NK-92 treated with Interleukin-12 subunit alpha and Interleukin-12 subunit beta, amount 100 ng/mL, for 24 hours (cell line): ENCODE measurements at regions not wholly inside any gene's neighbourhood (a gene's known extent, or its start where the extent isn't known, plus 50 kb on each side); places are given as distances from the start of the nearest gene placed in this dataset.

Source experiments
- DNase-seq: peaks from one replicate; lab custom pipeline; 2025; lab: John Stamatoyannopoulos, UW

DNA sequence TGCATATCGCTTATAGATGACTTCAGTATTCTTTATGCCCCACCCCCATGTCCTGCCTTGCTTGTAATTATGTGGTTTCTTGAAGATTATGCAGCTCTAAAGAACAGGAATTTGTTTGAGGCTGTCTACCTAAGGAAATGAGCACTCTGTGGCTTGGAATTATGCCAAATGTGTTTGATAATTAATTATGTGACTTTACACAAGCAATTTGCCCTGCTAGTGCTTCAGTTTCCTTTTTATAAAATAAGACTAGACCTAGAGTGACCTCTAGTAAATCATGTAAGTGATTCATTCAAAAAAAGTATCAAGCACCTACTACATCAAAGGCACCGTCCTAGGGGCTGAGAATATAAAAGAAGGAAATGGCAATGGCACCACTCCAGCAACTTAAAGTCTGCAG lies 491.5 kb upstream of the KIRREL3 start:
- DNase-seq, result no peak

DNA sequence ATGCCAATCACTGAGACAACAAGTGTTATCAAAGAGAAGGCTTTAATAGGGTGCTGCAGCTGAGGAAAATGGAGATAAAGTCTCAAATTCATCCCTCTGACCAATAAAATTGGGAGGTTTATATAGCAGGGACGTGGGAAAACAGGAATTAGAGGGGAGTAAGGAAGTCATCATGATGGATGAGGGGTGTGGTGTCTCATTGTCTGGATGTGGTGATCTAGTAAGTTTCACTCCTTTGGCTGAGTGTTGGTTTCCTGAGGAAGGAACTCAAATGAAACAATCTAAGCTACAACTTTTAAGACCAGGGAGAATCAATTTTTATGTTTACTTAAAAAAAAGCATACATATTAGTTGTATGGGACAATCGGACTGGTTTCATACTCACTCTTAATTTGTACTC lies 491.0 kb upstream of the KIRREL3 start:
- DNase-seq, result no peak

DNA sequence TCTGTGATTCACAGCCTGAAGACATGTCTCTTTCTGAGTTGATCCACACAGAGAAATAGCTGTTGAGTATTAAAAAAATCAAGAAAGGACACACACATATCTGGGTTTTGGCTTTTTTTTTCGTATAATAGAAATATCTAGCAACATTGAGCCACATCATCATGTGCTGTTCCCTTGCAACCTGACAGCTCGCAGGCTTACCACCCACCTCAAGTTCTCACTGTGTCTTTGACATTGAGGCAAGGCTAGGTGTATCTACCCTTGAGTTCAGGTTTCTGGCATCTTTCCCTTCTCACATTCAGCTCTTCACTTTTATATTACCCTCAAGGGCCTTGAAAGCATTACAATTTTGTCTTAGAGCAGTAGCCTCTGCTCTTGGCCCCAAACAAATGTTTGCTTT lies 490.3 kb upstream of the KIRREL3 start:
- no peak for DNase-seq

DNA sequence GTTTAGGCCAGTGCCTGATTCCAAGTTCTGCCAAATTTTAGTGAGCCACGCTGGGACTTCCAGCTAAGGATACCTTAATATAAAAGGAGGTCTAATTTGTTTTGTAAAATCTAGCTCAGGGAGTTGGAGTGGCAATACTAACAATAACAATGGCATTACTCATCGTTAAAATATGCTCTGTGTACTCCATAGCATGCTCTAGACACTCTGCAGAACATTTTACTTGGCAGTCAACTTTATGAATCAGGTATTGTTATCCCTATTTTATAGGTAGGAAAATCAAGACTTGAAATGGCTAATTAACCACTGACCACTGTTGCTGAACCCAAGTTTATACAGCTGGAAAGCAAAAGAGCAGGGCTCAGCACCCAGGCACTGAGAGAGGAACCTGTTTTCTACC lies 485.0 kb upstream of the KIRREL3 start:
- DNase-seq, result no peak

DNA sequence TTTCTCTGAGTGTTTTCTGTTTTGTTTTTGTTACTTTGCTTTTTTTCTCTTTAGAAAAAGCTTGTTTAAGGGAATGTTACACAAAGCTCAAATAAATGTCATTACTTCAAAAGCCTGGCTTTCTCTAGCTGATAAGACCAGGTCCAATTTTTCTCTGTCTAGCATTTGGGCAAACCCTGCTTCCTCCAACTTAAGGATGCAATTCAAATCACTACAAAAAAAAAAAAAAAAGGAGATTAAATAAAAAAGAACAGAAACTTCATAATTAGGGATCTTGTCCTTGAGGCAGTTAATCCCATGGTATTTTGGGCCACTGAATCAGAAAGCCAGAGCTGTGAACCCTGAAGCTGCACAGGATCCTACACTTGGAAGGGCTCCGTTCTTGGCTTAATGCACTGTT lies 480.8 kb upstream of the KIRREL3 start:
- no peak for DNase-seq

DNA sequence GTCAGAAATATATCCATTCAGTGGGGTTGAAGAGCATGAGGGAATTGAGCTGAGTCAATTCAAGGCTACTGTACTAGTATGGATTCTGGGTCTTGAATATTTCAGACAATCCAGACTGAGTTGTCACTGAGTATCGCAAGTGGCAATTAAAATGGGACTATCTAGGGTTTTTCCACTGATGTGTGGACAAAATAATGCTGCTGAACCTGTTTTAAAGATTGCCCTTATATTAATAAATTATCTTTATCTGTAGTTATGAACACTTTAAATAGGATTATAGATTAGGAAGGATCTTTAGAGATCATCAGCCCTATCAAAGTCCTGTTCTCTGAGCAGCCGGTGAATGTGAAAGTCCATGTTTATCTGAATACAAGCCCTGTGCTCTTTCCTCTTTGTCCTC lies 478.3 kb upstream of the KIRREL3 start:
- no peak for DNase-seq

DNA sequence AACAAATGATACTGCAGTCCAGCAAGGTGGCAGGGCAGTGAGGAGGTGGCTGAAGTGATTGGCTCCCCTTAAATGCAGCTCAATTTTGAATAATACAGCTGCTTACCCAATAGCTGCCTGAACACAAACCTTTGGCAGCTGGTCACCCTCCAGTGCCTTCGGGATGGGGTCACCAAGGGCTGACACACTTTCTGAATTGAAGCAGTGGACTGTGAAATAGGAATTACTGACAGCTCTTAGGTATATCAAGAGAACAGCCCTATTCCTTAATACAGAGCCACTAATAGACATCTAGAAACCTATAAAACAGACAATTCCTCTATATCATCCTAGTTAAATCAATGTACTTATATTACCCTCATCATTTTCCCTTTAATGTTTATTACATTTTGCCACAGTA lies 474.2 kb upstream of the KIRREL3 start:
- no peak for DNase-seq

DNA sequence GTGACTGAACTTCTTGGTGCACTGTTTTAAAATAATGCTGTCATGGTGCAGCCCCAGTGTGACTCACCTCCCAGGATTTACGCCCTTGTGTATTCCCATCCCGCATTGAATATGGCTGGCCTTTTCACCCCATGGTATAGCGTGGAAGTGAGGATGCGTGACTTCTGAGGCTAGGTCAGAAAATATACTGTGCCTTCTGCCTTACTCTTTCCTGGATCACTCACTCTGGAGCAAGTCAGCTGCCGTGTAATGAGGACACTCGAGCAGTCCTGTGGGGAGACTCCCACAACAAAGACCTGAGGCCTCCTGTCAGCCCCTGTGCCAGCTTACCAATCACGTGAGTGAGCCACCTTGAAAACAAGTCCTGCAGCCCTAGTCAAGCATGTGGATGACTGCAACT lies 471.9 kb upstream of the KIRREL3 start:
- no peak for DNase-seq

DNA sequence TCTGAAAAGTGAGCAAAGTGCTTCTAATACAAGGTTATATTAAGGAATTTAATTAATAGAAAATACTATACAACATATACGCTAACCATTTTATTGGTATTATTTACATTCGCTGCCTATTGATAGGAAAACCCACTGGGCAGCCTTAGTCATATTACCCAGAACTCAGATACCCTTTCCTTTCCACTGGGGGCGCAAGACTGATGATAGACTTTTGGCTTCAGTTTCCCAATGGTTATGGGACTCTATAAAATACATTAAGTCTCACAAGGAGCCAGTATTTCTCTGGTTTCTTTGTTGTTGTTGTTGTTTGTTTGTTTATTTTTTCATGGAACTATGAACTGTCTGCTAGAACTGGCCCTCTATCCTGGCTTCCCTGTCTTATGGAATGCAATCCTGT lies 471.1 kb upstream of the KIRREL3 start:
- DNase-seq, result no peak

DNA sequence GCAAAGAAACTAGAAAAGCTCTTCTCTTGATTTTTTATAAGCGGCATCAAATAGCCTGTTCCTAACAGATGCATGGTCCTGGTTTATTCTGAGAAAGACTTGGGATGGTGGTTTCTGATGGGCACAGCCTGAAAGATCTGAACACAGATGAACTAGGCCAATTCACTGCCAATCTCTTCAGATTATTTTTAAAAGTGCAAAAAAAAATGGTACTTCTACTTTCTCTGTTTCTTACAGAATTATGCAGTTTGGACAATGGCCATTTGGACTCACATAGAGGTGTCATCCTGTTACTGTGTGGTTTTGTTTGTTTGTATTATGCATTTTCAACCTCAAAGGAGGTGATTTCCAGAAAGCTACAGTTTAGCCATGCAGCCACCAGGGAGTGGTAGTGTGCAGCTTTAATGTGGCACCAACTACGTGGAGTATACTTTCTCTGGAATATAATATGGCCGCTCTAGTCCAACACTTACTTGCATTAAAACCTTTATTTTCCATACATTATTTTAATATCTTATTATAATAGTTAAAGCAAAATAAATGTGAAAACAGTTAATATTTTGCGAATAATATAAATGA lies 469.8 kb upstream of the KIRREL3 start:
- DNase-seq, result no peak

DNA sequence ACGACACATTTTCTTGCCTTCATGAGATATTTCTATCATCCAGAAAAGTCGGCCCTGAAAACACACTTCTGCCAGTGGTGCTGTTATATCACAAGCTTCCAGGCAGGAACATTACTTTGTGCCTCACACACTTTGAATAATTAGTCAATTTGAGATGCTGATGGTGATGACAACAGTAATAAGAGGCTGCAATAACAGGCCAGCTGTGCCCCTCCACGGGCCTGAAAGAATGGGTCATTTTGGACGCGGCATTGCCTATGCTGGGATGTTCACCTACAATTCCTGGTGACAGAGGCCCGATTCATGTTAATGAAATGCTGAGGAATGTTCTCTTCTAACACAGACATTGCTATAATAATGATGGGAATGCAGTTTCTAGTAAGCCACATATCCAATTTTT lies 463.8 kb upstream of the KIRREL3 start:
- DNase-seq, result no peak

DNA sequence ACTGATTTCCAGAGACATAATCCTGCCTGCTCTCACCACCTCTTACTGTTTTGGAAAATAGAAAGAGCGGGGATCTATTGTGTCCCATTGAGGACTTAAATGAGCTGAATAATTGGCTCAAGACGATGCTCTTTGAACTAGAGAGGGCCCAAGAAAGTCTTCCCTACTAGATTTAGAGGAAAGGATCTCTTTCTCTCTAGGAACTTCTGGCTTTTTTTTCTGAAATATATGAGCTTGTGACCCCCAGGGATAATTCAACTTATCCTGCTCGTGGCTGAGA lies 461.4 kb upstream of the KIRREL3 start:
- no peak for DNase-seq

DNA sequence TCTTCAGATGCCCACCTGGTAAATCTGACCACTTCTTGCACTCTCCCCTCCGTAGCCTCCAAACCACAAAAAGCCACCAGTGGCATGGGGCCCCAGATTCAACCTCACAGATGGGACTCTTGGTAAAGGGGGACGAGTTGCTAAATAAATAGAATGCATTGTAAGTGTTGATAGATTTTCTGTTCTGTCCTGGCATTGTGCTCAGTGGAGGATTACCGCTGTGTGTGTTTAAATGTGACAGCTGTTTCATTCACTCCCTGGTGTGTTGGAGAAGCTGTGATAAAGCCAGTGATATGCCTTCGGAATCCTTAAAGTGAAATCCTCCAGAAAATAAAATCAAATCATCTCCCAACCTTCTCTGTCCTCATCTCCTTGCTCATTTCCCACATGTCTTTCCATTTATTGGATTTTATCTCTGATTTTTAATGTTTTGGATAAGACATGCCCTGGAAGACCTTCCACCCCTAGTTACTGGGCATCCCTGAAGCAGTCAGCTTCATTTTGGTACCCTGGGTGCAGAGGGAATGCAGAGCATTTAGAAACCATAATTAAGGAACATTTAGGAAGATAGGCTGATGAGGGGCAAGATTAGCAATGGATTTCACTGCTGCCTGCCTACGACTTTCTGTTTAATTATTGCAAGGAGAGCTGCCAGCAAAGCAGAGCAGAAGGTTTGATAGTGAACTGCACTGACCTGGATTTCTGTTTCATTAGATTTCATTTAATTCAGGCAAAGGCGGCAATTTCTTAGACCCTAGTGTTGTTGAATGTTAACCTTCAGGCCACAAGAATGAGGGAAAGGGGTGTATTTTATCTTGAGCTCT lies 460.9 kb upstream of the KIRREL3 start:
- DNase-seq, result no peak

DNA sequence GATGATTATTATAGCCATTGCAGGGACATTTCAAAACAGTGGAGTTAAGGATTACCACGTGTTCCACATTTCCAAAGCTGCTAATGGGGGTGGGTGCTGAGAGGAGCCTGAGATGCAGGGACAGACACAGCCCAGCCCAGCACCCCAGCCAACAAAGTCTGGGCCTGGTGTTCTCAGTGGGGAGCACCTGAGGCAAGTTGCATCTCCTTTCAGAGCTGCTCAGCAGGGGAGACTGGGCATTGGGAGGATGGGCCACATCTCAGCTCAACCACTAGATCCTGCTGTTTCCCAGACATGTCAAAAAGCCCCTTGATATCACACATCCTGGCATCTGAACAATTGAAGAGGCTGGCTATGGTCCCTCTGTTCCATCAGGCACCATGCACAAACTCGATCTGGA lies 458.0 kb upstream of the KIRREL3 start:
- no peak for DNase-seq

DNA sequence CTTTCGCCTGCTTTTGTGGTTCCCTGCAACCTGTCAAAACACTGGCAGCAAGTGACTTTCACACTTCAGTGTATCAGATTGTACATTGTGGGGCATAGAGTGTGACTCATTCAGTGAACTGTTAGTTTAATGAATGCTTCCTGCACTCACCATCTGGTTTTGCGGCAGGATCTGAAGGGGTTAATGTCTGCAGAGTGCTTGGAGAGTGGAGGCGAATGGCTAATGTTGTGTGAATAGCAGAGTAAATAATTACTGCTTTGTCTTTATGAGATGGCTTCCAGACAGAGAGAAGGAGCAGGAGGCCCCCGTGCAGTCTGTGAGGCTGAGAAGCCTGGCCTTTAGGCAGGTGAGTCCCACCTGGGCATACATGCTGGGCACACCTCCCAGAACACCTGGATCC lies 454.3 kb upstream of the KIRREL3 start:
- no peak for DNase-seq

DNA sequence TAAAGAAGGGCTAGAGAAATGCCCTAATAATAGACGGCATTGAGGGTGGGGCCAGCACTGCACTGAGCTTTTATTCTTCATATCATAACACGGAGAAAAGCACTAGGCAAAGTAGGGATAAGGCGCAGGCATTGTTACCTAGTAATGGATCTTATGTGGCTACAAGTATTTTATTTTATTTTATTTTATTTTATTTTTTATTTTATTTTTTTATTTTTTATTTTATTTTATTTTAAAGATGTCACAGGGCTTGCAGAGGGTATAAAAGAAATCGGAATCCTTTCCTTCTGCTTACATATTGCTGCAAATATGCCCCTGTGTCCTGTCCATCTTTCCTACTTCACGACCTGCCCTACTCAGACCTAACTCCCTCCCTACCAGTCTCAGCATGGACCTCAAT lies 452.0 kb upstream of the KIRREL3 start:
- no peak for DNase-seq

DNA sequence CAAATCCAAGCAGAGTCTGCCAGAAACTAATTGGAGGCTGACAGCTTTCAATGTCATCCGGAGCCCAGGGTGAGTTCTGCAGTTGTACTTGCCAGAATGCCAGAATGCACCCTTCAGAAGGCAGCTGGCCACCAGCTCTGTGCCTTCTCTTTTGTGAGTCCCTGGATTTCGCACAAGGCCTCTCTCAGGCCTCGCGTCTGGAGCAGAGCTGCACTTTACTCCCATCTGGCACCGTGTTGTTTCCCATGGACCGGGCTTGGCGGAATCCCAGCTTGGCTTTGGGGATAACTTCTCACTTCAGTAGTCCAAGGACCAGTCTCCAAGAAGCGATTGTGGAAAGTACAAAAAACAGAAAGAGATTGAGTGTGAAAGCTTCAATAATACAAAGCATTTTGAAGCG lies 451.3 kb upstream of the KIRREL3 start:
- no peak for DNase-seq

DNA sequence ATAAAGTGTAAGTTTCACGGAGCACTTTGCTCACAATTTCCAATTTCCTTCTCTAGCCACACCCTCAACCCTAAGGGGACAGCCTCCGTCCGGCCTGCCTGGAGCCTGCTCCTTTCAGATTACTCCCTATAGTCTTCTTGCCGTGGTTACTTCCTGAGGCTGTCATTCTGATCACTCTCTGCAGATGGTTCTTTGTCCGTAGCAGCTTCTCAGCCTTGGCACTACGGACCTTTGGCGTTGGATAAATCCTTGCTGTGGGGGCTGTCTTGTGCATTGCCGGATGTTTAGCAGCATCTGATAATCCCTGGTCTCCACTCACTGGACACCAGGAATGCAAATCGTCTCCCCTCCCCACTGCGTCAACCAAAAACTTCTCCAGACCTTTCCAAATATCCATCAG lies 447.5 kb upstream of the KIRREL3 start:
- DNase-seq, result no peak

DNA sequence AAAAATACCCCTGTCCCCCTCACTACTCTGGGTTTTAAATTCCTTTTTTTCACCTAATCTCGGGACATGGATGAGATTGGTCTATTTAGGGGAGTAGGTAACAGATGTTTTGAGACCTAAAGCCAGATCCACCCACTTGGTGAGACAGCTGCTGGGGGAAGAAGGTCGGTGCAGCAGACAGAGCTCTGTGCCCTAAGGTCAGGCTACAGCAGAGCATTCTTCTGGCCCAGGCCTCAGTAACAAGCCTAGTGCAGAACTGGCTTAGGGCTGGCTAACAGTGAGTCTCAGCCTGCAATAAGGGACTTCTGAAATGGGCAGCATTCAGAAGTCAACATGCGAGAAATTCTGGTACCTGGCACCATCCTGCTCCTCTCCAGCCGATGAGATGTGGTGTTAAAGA lies 444.9 kb upstream of the KIRREL3 start:
- no peak for DNase-seq

DNA sequence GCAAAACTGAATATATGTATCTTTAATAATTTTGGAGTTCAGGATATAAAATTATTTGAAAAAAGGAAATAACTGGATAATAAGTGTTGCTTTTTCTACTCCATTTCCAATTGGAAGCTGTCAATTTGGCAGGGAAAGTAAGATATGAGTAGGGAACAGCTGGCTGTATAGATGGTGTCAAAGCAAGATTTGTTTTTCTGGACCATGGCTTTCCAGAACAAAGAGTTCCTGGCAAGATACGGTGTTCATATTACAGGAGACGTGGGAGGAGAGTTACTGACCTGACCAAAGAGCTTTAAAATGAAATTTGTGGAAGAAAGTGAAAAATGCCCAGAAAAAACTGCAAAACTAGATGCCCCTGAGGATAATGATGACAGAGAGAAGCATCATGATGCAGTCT lies 442.7 kb upstream of the KIRREL3 start:
- no peak for DNase-seq

DNA sequence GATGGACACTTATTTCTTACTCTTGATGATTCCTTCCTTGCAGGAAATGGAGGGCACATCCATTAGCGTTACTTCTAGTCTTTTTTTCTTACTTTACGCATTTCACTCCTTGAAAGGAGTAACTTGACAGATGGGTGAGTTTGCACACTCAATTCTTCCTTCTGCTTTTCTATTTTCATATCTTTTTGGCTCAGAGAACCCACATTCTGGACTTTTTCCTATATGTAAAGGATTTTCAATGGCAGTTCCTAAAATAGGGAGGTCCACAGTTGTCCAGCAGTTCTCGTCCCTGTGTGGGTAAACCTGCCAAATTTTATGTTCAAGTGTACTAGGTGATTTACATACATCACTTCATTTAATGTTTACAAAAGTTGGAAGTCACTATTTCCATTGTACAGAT lies 440.0 kb upstream of the KIRREL3 start:
- no peak for DNase-seq

DNA sequence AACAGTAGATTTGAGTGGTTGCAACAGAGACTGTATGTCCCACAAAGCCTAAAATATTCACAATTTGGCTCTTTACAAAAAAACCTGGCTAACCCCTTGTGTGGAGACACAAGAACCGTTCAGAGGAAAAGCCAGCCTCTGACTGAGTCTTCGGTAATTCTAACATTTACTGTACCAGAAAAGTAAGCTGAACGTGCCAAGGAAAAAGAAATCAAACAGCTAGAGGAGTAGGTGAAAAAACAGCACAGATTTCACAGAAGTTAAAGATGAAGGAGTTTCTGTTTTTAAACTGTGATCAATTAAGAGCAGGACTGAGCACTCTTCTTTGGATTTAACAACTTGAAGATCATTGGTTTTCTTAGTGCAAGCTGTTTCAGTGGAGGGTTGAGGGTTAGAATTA lies 424.7 kb upstream of the KIRREL3 start:
- DNase-seq, result no peak

DNA sequence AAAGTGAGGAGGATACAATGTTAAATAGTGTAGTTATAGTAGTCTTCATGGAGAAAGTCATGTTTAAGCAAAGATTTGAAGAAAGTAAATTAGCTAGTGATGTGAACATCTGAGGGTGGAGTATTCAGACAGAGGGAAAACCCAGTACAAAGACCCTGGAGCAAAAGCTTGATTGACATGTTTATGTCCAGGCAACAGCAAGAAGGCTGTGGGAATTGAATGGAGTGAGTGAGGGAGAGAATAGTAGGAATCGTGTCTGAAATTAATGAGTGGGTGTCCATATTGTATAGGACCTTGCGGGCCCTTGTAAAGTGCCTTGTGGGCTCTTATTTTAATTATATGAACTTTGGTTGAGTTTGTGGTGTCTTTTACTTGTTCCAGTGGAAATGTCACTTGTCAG lies 424.1 kb upstream of the KIRREL3 start:
- DNase-seq, result no peak

DNA sequence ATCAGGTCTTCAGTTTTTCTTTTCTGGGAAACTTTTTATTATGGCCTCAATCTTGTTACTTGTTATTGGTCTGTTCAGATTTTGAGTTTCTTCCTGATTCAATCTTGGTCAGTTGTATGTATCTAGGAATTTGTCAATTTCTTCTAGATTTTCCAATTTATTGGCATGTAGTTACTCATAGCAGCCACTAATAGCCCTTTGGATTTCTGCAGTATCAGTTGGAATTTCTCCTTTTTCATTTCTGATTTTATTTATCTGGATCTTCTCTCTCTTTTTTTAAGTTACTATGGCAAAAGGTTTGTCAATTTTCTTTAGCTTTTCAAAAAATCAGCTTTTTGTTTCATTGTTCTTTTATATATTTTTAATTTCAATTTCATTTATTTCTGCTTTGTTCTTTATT lies 419.6 kb upstream of the KIRREL3 start:
- DNase-seq, result no peak
